AG09319 (cell line): ENCODE measurements at regions not wholly inside any gene's neighbourhood (a gene's known extent, or its start where the extent isn't known, plus 50 kb on each side); places are given as distances from the start of the nearest gene placed in this dataset.

ENCODE experiments used
- DNase-seq: peaks from one replicate; pipeline ENCODE4 v3.0.0-alpha.2; 2010; ENCODE audit warnings: low read depth; ENCODE audit errors: extremely low read depth
- TF ChIP-seq, protein P1 (sequence below): IDR thresholded peaks from 2 replicates; pipeline ENCODE4 v1.5.1; 2011; ENCODE audit warnings: low read depth, mild to moderate bottlenecking, inconsistent platforms, low read length, moderate library complexity

DNA sequence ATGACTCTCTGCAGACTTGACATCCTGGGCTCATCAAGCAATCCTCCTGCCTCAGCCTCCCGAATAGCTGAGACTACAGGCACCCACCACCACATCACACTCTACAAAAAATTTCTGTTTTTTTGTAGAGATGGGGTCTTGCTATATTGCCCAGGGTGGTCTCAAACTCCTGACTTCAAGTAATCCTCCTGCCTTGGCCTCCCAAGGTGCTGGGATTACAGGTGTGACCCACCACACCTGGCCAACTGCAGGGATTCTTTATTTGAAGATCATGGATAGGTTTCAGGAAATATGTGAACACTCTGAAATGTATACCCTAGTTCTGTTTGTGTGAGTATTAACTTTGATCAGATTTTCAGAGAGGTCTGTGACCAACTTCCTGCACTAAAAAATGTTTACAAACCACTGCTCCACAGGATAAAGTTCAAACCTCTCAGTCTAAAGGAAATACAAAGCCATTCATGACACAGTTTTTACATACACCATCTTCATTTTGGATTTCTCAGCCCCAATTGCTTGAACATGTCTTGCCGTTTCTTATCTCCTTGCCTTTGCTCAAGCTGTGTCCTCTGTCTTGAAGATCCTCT, 252.3 kb upstream of the FGGY start:
- DNase-seq = no peak
- TF ChIP-seq, protein P1, sequence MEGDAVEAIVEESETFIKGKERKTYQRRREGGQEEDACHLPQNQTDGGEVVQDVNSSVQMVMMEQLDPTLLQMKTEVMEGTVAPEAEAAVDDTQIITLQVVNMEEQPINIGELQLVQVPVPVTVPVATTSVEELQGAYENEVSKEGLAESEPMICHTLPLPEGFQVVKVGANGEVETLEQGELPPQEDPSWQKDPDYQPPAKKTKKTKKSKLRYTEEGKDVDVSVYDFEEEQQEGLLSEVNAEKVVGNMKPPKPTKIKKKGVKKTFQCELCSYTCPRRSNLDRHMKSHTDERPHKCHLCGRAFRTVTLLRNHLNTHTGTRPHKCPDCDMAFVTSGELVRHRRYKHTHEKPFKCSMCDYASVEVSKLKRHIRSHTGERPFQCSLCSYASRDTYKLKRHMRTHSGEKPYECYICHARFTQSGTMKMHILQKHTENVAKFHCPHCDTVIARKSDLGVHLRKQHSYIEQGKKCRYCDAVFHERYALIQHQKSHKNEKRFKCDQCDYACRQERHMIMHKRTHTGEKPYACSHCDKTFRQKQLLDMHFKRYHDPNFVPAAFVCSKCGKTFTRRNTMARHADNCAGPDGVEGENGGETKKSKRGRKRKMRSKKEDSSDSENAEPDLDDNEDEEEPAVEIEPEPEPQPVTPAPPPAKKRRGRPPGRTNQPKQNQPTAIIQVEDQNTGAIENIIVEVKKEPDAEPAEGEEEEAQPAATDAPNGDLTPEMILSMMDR = no peak

DNA sequence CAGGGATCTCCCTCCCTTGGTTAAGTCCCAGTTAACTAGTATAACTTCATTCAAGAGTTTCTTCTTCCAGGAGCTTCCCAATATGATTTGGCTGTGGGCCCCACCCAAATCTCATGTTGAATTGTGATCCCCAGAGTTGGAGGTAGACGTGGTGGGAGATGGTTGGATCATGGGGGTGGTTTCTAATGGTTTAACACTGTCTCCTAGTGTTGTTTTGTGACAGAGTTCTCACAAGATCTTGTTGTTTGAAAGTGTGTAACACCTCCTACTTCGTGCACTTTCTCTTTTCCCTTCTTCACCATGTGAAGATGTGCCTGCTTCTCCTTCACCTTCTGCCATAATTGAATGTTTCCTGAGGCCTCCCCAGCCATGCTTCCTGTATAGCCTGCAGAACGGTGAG, 251.8 kb upstream of the FGGY start:
- DNase-seq = no peak
- TF ChIP-seq, protein P1 = no peak

DNA sequence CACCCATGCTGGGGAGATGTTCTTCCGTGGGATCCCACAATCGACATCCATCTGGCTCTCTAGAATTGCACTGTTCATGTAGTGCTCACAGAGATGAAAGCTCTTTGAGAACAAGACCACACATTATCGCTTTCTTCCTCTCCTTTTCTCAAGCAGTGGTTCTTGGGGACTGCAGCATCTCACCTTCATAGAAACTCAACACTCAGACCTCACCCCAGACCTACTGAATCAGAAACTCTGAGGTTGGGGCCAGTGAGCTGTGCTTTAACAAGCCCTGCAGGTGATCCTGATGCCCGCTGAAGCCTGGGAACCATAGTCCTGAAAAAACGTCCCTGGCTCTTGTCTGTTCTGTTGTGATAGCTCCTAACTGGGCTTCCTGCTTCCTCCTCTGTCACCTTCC, 251.3 kb upstream of the FGGY start:
- no peak for DNase-seq
- TF ChIP-seq, protein P1 = no peak

DNA sequence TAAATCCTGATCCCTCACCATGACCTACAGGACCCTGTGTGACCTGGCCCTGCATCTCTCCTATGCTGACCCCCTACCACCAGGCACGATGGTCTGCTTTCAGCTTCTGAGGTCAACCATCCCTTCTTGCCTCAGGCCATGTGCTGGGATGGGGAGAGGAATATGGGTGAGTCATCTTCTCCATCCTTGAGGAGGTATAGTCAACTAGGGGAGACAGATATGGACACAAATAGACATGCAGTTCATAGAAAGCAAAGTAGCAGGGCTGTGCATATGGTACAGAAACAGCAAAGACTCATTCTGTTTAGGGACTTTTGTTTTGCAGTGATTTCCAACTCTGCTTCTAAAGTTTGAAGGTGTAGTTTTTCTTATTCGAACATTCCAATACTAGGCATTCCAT, 250.8 kb upstream of the FGGY start:
- DNase-seq = no peak
- TF ChIP-seq, protein P1 = no peak

DNA sequence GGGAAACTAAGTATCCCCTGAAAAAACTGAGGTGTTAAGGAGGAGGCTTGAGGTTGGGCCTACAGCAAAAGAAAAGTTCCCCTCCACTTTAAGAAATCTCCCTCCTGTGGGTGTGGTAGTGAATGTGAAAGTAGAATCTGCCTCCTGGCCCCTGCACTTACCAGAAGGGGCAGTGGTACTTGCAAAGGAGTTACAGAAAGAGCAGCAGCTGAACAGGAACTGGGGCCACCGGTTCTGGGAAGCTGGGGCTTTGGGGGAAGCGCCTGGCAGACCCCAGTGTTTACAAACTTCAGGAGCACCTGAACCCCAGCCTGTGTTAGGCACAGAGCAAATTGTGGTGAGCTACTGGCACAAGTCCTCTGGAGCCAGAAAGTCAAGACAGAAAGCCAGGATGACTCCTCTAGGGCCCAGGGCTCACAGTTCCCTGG, 250.2 kb upstream of the FGGY start:
- TF ChIP-seq, protein P1 = peak; percentile 20
- no peak for DNase-seq

DNA sequence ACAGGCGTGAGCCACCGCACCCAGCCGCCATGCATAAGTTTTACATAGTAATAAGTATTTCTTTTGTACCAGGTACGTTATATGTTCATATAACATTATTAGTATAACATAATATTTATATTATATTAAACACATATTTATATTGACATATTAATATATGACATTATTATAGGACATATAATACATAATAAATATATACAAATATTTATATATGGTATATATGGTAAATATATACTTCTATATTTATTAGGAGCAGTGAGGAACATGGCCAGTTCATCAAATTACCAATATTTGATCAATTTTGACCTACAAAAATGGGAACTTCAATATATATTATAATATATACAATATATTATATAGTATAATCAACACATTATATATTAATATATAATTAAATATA, 245.9 kb upstream of the FGGY start:
- no peak for DNase-seq
- TF ChIP-seq, protein P1 = no peak

DNA sequence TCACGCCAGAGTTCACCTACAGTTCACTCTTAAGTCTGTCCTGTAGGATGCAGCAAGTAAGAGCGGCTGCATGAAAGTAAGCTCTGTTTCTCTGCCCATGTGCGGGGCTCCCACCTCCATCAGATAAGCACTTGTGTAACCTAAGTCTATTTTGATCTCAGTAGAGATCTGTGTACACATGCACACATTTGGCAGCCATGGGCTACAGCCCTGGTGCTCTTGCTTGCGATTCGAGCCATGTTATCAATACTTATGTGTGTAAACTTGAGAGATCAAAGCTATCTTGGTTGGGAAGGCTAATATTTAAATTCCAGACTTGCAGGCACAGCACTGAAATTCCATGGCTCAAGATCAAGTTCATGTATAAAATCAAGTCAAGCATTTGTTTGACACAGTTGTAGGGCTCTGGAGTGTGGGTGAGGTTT, 244.7 kb upstream of the FGGY start:
- TF ChIP-seq, protein P1 = no peak

More for the DNA sequence above, 244.7 kb upstream of the FGGY start:
- no peak for DNase-seq
